IMR-90 (cell line): ENCODE measurements at regions not wholly inside any gene's neighbourhood (a gene's known extent, or its start where the extent isn't known, plus 50 kb on each side); places are given as distances from the start of the nearest gene placed in this dataset.

Source experiments
- ATAC-seq: fragments of 200-7000 bp; cut with Tn5 transposase; 2 replicates; pipeline ENCODE4 v1.9.1; 2020; ENCODE audit warnings: low read depth, mild to moderate bottlenecking, moderate library complexity
- BruUV-seq: library from RNA; stranded (reverse); fragments of 400-500 nt; replicated peaks from 2 replicates; lab custom pipeline; 2021; lab: Mats Ljungman, UMichigan
- CTCF ChIA-PET: fragments of 300-600 bp; formaldehyde crosslinking; extraction: SDS; loops from one replicate; lab custom pipeline; 2021; ENCODE audit warnings: antibody characterized with exemption; lab: Yijun Ruan, JAX
- POLR2A ChIA-PET: fragments of 300-600 bp; sonication (Branson Sonifier 250); formaldehyde crosslinking; loops from one replicate; lab custom pipeline; 2022; ENCODE audit warnings: antibody characterized with exemption; ENCODE audit not compliant: unreplicated experiment; lab: Charles Lee
- DNase-seq: peaks from one replicate; pipeline ENCODE4 v3.0.0; 2013
- H2AFZ ChIP-seq: replicated peaks from 2 replicates; pipeline ENCODE3; 2013; ENCODE audit warnings: low read length, mild to moderate bottlenecking; ENCODE audit not compliant: poor library complexity
- H2AK5ac ChIP-seq: 2 replicates; pipeline ENCODE4 v1.6.1; 2013; ENCODE audit warnings: low read depth, low read length, inconsistent platforms
- H2AK9ac ChIP-seq: replicated peaks from 2 replicates; pipeline ENCODE3; 2013; ENCODE audit warnings: mild to moderate bottlenecking, low read depth, low read length, moderate library complexity; ENCODE audit not compliant: poor library complexity
- H2BK120ac ChIP-seq: 2 replicates; pipeline ENCODE4 v1.6.1; 2013; ENCODE audit warnings: low read depth, low read length, inconsistent platforms
- H2BK15ac ChIP-seq: 3 replicates; pipeline ENCODE4 v1.6.1; 2013; ENCODE audit warnings: low read depth, low read length, inconsistent platforms
- H2BK20ac ChIP-seq: 2 replicates; pipeline ENCODE4 v1.6.1; 2013; ENCODE audit warnings: low read depth, mild to moderate bottlenecking, inconsistent platforms, low read length, moderate library complexity
- H2BK5ac ChIP-seq: 2 replicates; pipeline ENCODE4 v1.6.1; 2013; ENCODE audit warnings: mild to moderate bottlenecking, low read depth, low read length, inconsistent platforms; ENCODE audit not compliant: poor library complexity, severe bottlenecking
- H3K14ac ChIP-seq: replicated peaks from 2 replicates; pipeline ENCODE4 v1.6.1; 2013; ENCODE audit warnings: low read depth, low read length, inconsistent platforms
- H3K18ac ChIP-seq: 2 replicates; pipeline ENCODE4 v1.6.1; 2013; ENCODE audit warnings: low read depth, low read length, control low read depth
- H3K23ac ChIP-seq: 2 replicates; pipeline ENCODE4 v1.6.1; 2013; ENCODE audit warnings: low read depth, low read length, inconsistent platforms
- H3K27ac ChIP-seq: 2 replicates; pipeline ENCODE4 v1.5.1; 2013; ENCODE audit warnings: mild to moderate bottlenecking, control low read depth, low read length; ENCODE audit not compliant: insufficient read depth
- H3K27me3 ChIP-seq: 2 replicates; pipeline ENCODE4 v1.6.1; 2013; ENCODE audit warnings: low read length; ENCODE audit not compliant: control insufficient read depth, insufficient read depth
- H3K36me3 ChIP-seq: 2 replicates; pipeline ENCODE4 v1.6.1; 2013; ENCODE audit warnings: low read length, mixed read lengths; ENCODE audit not compliant: control insufficient read depth, insufficient read depth
- H3K4ac ChIP-seq: 2 replicates; pipeline ENCODE4 v1.6.1; 2013; ENCODE audit warnings: low read depth, low read length, inconsistent platforms
- H3K4me1 ChIP-seq: 2 replicates; pipeline ENCODE4 v1.6.1; 2013; ENCODE audit warnings: low read length, mixed read lengths; ENCODE audit not compliant: control insufficient read depth, insufficient read depth
- H3K4me2 ChIP-seq: 2 replicates; pipeline ENCODE4 v1.6.1; 2013; ENCODE audit warnings: low read depth, mild to moderate bottlenecking, control low read depth, low read length, moderate library complexity
- H3K4me3 ChIP-seq: 2 replicates; pipeline ENCODE4 v1.5.1; 2013; ENCODE audit warnings: low read depth, mild to moderate bottlenecking, control low read depth, low read length, moderate library complexity; ENCODE audit not compliant: insufficient read depth
- H3K56ac ChIP-seq: 2 replicates; pipeline ENCODE4 v1.6.1; 2013; ENCODE audit warnings: low read length, inconsistent platforms; ENCODE audit not compliant: insufficient read depth; ENCODE audit errors: extremely low read depth
- H3K79me1 ChIP-seq, 2 experiments: 2 replicates each; pipeline ENCODE4 v1.6.1; 2013; ENCODE audit warnings: low read length in 2 of 2, inconsistent platforms in 1 of 2, low read depth in 1 of 2
- H3K9ac ChIP-seq: 2 replicates; pipeline ENCODE4 v1.6.1; 2013; ENCODE audit warnings: low read depth, low read length, control low read depth
- H3K9me1 ChIP-seq: 2 replicates; pipeline ENCODE4 v1.6.1; 2013; ENCODE audit warnings: low read length, inconsistent platforms; ENCODE audit not compliant: insufficient read depth
- H3K9me3 ChIP-seq: 2 replicates; pipeline ENCODE4 v1.6.1; 2013; ENCODE audit warnings: low read length; ENCODE audit not compliant: control insufficient read depth, insufficient read depth
- H4K20me1 ChIP-seq: 2 replicates; pipeline ENCODE4 v1.6.1; 2013; ENCODE audit warnings: low read length, inconsistent platforms; ENCODE audit not compliant: insufficient read depth
- H4K5ac ChIP-seq: 2 replicates; pipeline ENCODE4 v1.6.1; 2013; ENCODE audit warnings: mild to moderate bottlenecking, low read depth, low read length, control low read depth
- H4K8ac ChIP-seq, 2 experiments: 2 replicates each; pipeline ENCODE4 v1.6.1; 2013; ENCODE audit warnings: low read depth in 2 of 2, low read length in 2 of 2, control low read depth in 1 of 2, inconsistent platforms in 1 of 2
- H4K91ac ChIP-seq: 2 replicates; pipeline ENCODE4 v1.6.1; 2013; ENCODE audit warnings: low read depth, low read length, inconsistent platforms; ENCODE audit not compliant: insufficient read depth
- BHLHE40 ChIP-seq: fragments of 150-350 bp; IDR thresholded peaks from 2 replicates; pipeline ENCODE4 v1.6.1; 2016; ENCODE audit warnings: mild to moderate bottlenecking, low read depth, low read length
- CEBPB ChIP-seq: IDR thresholded peaks from 2 replicates; pipeline ENCODE4 v1.6.1; 2012; ENCODE audit warnings: low read depth, low read length, improper control_type of control experiment
- CHD1 ChIP-seq: IDR thresholded peaks from 2 replicates; pipeline ENCODE4 v1.6.1; 2012; ENCODE audit warnings: low read depth, low read length, improper control_type of control experiment
- FOS ChIP-seq: fragments of 150-350 bp; IDR thresholded peaks from 2 replicates; pipeline ENCODE4 v1.6.1; 2016; ENCODE audit warnings: low read depth, low read length
- MAFK ChIP-seq: IDR thresholded peaks from 2 replicates; pipeline ENCODE4 v1.6.1; 2012; ENCODE audit warnings: low read depth, low read length, improper control_type of control experiment
- MAZ ChIP-seq: IDR thresholded peaks from 2 replicates; pipeline ENCODE4 v1.6.1; 2012; ENCODE audit warnings: low read depth, mild to moderate bottlenecking, low read length, improper control_type of control experiment, moderate library complexity, borderline replicate concordance
- MXI1 ChIP-seq: IDR thresholded peaks from 2 replicates; pipeline ENCODE4 v1.6.1; 2012; ENCODE audit warnings: low read depth, mild to moderate bottlenecking, low read length, moderate library complexity, borderline replicate concordance
- NFE2L2 ChIP-seq: fragments of 150-350 bp; IDR thresholded peaks from 2 replicates; pipeline ENCODE4 v1.6.1; 2016; ENCODE audit warnings: low read depth, mild to moderate bottlenecking, low read length
- POLR2A ChIP-seq: IDR thresholded peaks from 2 replicates; pipeline ENCODE4 v1.6.1; 2012; ENCODE audit warnings: mild to moderate bottlenecking, low read depth, low read length
- RAD21 ChIP-seq: IDR thresholded peaks from 2 replicates; pipeline ENCODE4 v1.6.1; 2012; ENCODE audit warnings: low read length, improper control_type of control experiment
- RCOR1 ChIP-seq: IDR thresholded peaks from 2 replicates; pipeline ENCODE4 v1.6.1; 2012; ENCODE audit warnings: mild to moderate bottlenecking, low read length, improper control_type of control experiment; ENCODE audit not compliant: insufficient replicate concordance
- RFX5 ChIP-seq: IDR thresholded peaks from 2 replicates; pipeline ENCODE4 v1.8.0; 2012; ENCODE audit warnings: low read depth, mild to moderate bottlenecking, low read length, moderate library complexity
- SMC3 ChIP-seq: fragments of 150-350 bp; IDR thresholded peaks from 2 replicates; pipeline ENCODE4 v1.6.1; 2016; ENCODE audit warnings: low read depth, mild to moderate bottlenecking, antibody characterized with exemption, low read length, moderate library complexity
- USF2 ChIP-seq: fragments of 150-350 bp; IDR thresholded peaks from 2 replicates; pipeline ENCODE4 v1.6.1; 2017; ENCODE audit warnings: mild to moderate bottlenecking, antibody characterized with exemption, low read length, low read depth
- WGBS, 2 experiments: methylation state at CpG; one replicate each; pipeline versions ENCODE4 v1.1.5 to v1.1.7; 2013; ENCODE audit warnings: missing lambda C conversion rate in 2 of 2; ENCODE audit not compliant: insufficient read length in 1 of 2; ENCODE audit errors: extremely low coverage in 2 of 2; 5-methylcytosine and 5-hydroxymethylcytosine counted together
- dilution Hi-C: fragments of 300-500 bp; cut with HindIII; formaldehyde crosslinking; loops from one replicate; pipeline ENCODE4 v1.14.3; 2018; ENCODE audit warnings: low sequenced_read_pairs; ENCODE audit not compliant: unreplicated experiment
- in situ Hi-C: fragments of 300-500 bp; cut with MboI; formaldehyde crosslinking; loops from 3 replicates; pipeline ENCODE4 v1.14.3; 2019; ENCODE audit warnings: low sequenced_read_pairs, inconsistent platforms, mixed read lengths
- intact Hi-C: fragments of 100-400 bp; cut with micrococcal nuclease; formaldehyde crosslinking; loops from 2 replicates; pipeline ENCODE4 v1.10.0; 2022
- TF ChIP-seq, protein P1 (sequence below): conservative IDR thresholded peaks from 2 replicates; pipeline ENCODE4 v1.5.1; 2012; ENCODE audit warnings: mild to moderate bottlenecking, low read depth, low read length, improper control_type of control experiment
- TF ChIP-seq, protein P2 (sequence below): fragments of 150-350 bp; IDR thresholded peaks from 2 replicates; pipeline ENCODE4 v1.6.1; 2016; ENCODE audit warnings: low read depth, mild to moderate bottlenecking, low read length, moderate library complexity, borderline replicate concordance

DNA sequence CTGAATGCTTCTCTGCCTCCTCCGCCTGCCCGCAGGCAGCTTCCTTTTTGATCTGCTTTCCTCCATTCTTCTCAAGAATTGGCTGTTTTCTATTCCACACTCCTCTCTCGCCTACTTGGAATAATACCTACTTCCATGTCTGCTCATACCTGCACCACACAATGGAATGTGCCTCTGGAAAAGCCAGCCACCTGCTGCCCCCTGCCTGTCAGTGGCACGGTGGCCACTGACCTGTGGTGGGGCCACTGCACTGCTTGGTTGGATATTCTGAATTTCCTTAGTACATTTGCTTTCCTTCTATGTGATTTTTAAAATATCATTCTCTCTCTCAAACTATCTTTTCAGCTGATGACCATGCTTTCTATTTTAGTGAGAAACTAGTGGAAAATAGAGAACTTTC, 406.9 kb downstream of the DCDC2C start:
- H3K18ac ChIP-seq: no peak overlapping the region
- no peak overlapping the region for H2BK15ac ChIP-seq
- 100% methylated on average over 2 of the region's 4 CpGs; no CpG with 5 or more reads in 1 of the 2 experiments for WGBS, 2 experiments
- H3K9ac ChIP-seq: no peak overlapping the region
- H3K9me1 ChIP-seq: no peaks in the 10 kb centered on the region
- H2AK5ac ChIP-seq: no peak overlapping the region
- no peak overlapping the region for H3K4me2 ChIP-seq
- no peak overlapping the region for H3K4ac ChIP-seq
- H2BK5ac ChIP-seq: no peak overlapping the region
- no peaks in the 10 kb centered on the region for H3K79me1 ChIP-seq
- no peak overlapping the region for H4K5ac ChIP-seq
- H3K56ac ChIP-seq: no peak overlapping the region
- dilution Hi-C loops (no loop called here), intact Hi-C loops (no loop called here), in situ Hi-C loops (no loop called here)
- H3K4me1 ChIP-seq: no peaks in the 10 kb centered on the region
- POLR2A ChIA-PET: no interaction called here
- H2AFZ ChIP-seq: no peak overlapping the region
- no peaks in the 10 kb centered on the region for H4K20me1 ChIP-seq
- H2BK120ac ChIP-seq: no peak overlapping the region
- no peak overlapping the region for H4K8ac ChIP-seq
- no peak overlapping the region for H4K91ac ChIP-seq
- TF ChIP-seq MAFK (no peak), NFE2L2 (no peak), CEBPB (no peak), RFX5 (no peak), MXI1 (no peak), SMC3 (no peak), POLR2A (no peak), FOS (no peak), RCOR1 (no peak), CHD1 (no peak), BHLHE40 (no peak), USF2 (no peak), RAD21 (no peak), MAZ (no peak)
- TF ChIP-seq, protein P1, sequence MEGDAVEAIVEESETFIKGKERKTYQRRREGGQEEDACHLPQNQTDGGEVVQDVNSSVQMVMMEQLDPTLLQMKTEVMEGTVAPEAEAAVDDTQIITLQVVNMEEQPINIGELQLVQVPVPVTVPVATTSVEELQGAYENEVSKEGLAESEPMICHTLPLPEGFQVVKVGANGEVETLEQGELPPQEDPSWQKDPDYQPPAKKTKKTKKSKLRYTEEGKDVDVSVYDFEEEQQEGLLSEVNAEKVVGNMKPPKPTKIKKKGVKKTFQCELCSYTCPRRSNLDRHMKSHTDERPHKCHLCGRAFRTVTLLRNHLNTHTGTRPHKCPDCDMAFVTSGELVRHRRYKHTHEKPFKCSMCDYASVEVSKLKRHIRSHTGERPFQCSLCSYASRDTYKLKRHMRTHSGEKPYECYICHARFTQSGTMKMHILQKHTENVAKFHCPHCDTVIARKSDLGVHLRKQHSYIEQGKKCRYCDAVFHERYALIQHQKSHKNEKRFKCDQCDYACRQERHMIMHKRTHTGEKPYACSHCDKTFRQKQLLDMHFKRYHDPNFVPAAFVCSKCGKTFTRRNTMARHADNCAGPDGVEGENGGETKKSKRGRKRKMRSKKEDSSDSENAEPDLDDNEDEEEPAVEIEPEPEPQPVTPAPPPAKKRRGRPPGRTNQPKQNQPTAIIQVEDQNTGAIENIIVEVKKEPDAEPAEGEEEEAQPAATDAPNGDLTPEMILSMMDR: no peak
- TF ChIP-seq, protein P2, sequence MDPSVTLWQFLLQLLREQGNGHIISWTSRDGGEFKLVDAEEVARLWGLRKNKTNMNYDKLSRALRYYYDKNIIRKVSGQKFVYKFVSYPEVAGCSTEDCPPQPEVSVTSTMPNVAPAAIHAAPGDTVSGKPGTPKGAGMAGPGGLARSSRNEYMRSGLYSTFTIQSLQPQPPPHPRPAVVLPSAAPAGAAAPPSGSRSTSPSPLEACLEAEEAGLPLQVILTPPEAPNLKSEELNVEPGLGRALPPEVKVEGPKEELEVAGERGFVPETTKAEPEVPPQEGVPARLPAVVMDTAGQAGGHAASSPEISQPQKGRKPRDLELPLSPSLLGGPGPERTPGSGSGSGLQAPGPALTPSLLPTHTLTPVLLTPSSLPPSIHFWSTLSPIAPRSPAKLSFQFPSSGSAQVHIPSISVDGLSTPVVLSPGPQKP: no peak
- no peak overlapping the region for H3K4me3 ChIP-seq
- no peak for ATAC-seq
- no peaks in the 10 kb centered on the region for H3K27me3 ChIP-seq
- no peak overlapping the region for H2AK9ac ChIP-seq
- BruUV-seq: no TSS peak
- no peak overlapping the region for H2BK20ac ChIP-seq
- no peak overlapping the region for H3K14ac ChIP-seq
- no peak overlapping the region for H3K23ac ChIP-seq
- H3K27ac ChIP-seq: no peak overlapping the region
- CTCF ChIA-PET: no interaction called here
- H3K9me3 ChIP-seq: peaks cover 42% of the 10 kb centered on the region
- DNase-seq: no peak
- H3K36me3 ChIP-seq: no peaks in the 10 kb centered on the region
